Islet precursor cell (in vitro differentiated cells): ENCODE measurements at regions not wholly inside any gene's neighbourhood (a gene's known extent, or its start where the extent isn't known, plus 50 kb on each side); places are given as distances from the start of the nearest gene placed in this dataset.
A peak's percentile ranks its signal among the peaks of the same experiment; 100 is the strongest.

ENCODE experiments used
- DNase-seq: peaks from one replicate; pipeline ENCODE4 v3.0.0-alpha.2; 2018

GRCh38 chr21:15151385-15152103, 86.7 kb upstream of the NRIP1 start:
- DNase-seq, result no peak

GRCh38 chr21:15152591-15152990, 87.8 kb upstream of the NRIP1 start:
- DNase-seq, result no peak

- no peak for DNase-seq
These were observed 94.7 kb upstream of the NRIP1 start for GRCh38 chr21:15159382-15160020.

GRCh38 chr21:15160136-15160535, 95.3 kb upstream of the NRIP1 start:
- no peak for DNase-seq

- DNase-seq, result no peak
These were observed 98.1 kb upstream of the NRIP1 start for GRCh38 chr21:15162921-15163320.

GRCh38 chr21:15164273-15164672, 99.5 kb upstream of the NRIP1 start:
- no peak for DNase-seq

- no peak for DNase-seq
These were observed 100.0 kb upstream of the NRIP1 start for GRCh38 chr21:15164678-15165303.

- DNase-seq, result no peak
These were observed 105.8 kb upstream of the NRIP1 start for GRCh38 chr21:15170614-15171013.

GRCh38 chr21:15171546-15171945, 106.7 kb upstream of the NRIP1 start:
- DNase-seq, result no peak

- no peak for DNase-seq
These were observed 108.2 kb upstream of the NRIP1 start for GRCh38 chr21:15172963-15173362.

GRCh38 chr21:15174923-15175322, 110.1 kb upstream of the NRIP1 start:
- DNase-seq, result no peak

- DNase-seq, result no peak
These were observed 117.9 kb upstream of the NRIP1 start for GRCh38 chr21:15182731-15183130.

GRCh38 chr21:15183813-15184257, 119.0 kb upstream of the NRIP1 start:
- no peak for DNase-seq

- DNase-seq, result no peak
These were observed 125.6 kb upstream of the NRIP1 start for GRCh38 chr21:15190412-15190811.

GRCh38 chr21:15190837-15191236, 126.0 kb upstream of the NRIP1 start:
- no peak for DNase-seq

- no peak for DNase-seq
These were observed 126.5 kb upstream of the NRIP1 start for GRCh38 chr21:15191342-15191741.

GRCh38 chr21:15192243-15192642, 127.4 kb upstream of the NRIP1 start:
- no peak for DNase-seq

GRCh38 chr21:15193937-15194336, 129.1 kb upstream of the NRIP1 start:
- no peak for DNase-seq

GRCh38 chr21:15195104-15195503, 130.3 kb upstream of the NRIP1 start:
- no peak for DNase-seq

GRCh38 chr21:15195768-15196167, 131.0 kb upstream of the NRIP1 start:
- no peak for DNase-seq

GRCh38 chr21:15197696-15198095, 132.9 kb upstream of the NRIP1 start:
- DNase-seq, result no peak

GRCh38 chr21:15199414-15200383, 134.9 kb upstream of the NRIP1 start:
- peak; percentile 91 for DNase-seq

GRCh38 chr21:15203740-15204139, 138.9 kb upstream of the NRIP1 start:
- no peak for DNase-seq
